ENCODE measurements at regions not wholly inside any gene's neighbourhood (a gene's known extent, or its start where the extent isn't known, plus 50 kb on each side); places are given as distances from the start of the nearest gene placed in this dataset.

- no peak for DNase-seq (ENCODE audit: low spot score)
Observed at GRCh38 chr7:32346253-32346652, 143.9 kb downstream of the LSM5 start.

DNA sequence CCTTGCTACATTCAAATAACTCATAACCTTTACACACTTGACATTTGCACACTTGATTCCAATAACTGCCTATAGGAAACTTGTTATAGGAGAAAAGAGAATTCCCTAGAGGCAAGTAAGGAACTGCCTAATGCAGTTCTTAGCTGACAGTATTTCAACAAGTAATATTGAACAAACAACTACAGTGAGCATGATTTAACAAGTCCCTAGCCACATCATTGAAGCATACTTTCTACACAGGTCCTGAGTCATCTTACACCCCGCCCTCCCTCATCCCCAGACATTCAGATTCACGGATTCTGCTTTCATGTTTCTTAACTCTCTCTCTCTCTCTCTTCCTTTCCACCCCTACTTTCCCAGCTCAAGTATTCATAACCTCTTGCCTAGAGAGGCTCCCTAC, 153.5 kb downstream of the LSM5 start:
- no peak for DNase-seq (ENCODE audit: low spot score)

- DNase-seq (ENCODE audit: low spot score), result no peak
Observed at GRCh38 chr7:32335107-32335506, 155.1 kb downstream of the LSM5 start.

DNA sequence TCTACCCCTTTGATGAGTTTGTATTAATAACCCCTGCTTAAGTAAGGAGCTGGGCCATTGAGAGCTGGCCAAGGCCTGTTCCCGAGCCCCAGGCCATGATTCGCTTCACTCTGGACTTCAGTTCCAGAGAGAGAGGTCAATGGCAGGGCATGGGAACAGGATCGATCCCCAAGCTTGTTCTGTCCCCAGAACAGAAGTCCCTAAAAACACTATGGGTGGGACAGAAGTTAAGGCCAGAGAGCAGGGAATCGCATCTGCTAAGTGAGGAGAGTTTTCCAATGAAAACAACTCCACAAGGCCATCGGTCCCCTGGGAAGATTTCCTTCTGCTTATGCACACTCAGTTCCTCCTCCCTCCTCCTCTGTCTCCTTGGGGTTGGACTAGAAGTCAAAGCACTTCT, 159.6 kb downstream of the LSM5 start:
- no peak for DNase-seq (ENCODE audit: low spot score)

DNA sequence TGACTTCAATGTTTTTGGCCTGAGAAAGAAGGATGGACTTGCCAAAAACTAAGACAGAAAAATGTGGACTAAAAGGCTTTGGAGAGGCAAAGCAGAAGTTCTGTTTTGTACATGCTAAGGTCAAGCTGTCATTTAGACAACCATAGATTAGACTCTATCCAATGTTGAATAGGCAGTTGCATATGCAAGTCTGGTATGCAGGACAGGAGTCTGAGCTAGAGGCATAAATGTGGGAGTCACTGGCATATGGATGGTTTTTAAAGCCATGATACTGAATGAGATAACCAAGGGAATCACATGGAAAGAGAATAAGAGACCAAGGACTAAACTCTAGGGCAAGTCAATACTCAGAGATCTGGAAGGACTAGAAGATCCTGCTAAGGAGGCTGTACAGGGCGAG, 164.1 kb downstream of the LSM5 start:
- DNase-seq (ENCODE audit: low spot score), result no peak

- DNase-seq (ENCODE audit: low spot score), result no peak
Observed at GRCh38 chr7:32323712-32324111, 166.5 kb downstream of the LSM5 start.

GRCh38 chr7:32319012-32319382, 171.2 kb downstream of the LSM5 start:
- no peak for DNase-seq (ENCODE audit: low spot score)

DNA sequence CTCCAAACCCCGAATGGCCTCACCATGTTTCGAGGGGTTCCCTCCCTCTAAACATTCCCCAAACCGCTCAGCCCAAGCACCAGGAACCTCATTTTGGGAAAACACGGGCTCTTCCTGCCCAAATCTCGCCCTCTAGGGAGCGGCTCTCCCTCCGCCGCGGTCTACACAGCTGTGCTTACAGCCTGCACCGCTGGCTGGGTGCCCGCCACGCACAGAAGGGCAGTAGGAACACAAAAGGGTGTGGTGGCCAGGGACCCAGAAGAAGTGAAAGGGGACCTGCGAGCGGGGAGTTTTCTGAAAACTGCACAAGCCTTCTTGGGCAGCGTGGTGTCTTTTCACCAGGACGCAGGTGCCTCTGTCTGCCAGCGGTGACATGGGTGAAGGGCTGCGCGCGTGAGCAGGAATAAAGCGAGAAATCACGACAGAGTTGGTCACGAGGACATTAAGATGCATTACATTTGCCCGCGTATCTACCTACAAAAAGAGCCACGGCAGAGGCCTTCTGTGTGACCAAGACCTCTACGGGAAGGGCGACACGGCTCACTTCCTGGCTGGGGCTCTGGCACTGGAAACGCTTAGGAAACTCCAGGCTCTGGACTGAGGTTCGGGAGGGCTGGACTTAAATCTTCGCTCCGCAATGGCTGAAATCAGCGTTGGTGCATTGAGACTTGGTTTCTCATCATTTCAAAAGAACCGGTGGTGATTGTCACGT, 171.7 kb downstream of the LSM5 start:
- DNase-seq (ENCODE audit: low spot score), result no peak

DNA sequence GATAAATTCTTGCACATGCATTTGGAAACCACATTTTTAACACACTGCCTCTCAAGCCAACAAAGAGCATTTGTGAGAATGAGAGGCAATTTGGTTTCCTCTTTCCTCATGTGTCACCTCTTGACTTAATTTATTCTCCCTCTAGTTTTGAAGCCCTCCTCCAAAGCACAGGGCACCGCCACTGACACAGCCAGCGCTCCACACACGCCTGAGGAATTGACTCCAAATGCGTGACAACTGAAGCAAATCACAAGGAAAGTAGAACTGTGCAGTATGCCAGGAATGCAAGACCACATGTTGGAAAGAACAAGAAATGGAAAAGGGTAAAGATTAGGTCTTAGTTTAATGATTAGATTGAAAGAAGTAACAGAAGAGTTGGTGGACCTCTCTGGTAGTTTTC, 173.3 kb downstream of the LSM5 start:
- no peak for DNase-seq (ENCODE audit: low spot score)

- no peak for DNase-seq (ENCODE audit: low spot score)
Observed at GRCh38 chr7:32314761-32315160, 175.4 kb downstream of the LSM5 start.

DNA sequence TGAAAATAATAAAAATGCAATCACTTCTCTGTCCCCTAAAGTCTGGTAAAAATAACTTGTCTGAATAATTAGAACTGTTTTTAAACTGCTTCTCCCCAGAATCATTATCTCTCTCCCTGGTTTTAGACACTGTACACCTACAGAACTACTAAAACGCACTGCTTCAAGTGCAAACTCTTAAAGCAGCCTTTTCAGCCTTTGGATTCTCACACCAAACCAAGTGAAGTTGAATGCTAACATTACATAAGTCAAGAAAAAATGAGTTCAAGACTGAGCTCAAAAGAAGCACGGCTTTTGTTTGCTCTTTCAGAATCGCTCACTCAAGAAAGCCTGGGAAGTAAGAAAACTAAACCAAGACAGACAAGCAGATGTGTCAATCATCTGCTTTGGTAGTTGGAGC, 188.8 kb downstream of the LSM5 start:
- DNase-seq (ENCODE audit: low spot score), result no peak

DNA sequence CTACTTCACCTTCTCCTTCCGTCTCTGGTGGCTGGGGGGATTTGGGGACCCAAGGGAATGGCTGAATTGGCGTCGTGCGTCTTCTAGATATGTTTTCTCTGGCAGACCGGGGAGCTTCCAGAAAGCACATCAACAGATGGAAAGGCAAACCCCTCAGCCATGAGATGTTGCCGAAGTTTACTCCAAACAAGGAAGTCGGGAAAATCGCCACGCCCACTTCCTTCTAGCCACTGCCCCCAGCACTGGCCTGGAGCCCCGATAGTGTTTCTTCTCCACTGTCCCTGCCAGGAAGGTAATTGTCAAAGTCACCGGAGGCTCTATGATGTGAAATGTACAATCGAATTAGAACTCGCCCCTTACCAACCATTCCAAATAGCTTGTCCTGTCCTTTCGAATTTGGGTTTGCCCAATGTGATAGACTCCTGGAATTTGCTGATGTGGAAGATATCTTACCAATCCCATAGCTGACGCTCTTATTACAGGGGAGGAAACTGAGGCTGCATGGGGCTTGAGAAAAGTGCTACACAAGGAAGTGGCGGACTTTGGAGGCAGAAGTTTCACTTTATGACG, 191.0 kb downstream of the LSM5 start:
- DNase-seq (ENCODE audit: low spot score), result peak; percentile 49

GRCh38 chr7:32298408-32299132, 191.6 kb downstream of the LSM5 start:
- peak; percentile 44 for DNase-seq (ENCODE audit: low spot score)

GRCh38 chr7:32293833-32294232, 196.3 kb downstream of the LSM5 start:
- no peak for DNase-seq (ENCODE audit: low spot score)

DNA sequence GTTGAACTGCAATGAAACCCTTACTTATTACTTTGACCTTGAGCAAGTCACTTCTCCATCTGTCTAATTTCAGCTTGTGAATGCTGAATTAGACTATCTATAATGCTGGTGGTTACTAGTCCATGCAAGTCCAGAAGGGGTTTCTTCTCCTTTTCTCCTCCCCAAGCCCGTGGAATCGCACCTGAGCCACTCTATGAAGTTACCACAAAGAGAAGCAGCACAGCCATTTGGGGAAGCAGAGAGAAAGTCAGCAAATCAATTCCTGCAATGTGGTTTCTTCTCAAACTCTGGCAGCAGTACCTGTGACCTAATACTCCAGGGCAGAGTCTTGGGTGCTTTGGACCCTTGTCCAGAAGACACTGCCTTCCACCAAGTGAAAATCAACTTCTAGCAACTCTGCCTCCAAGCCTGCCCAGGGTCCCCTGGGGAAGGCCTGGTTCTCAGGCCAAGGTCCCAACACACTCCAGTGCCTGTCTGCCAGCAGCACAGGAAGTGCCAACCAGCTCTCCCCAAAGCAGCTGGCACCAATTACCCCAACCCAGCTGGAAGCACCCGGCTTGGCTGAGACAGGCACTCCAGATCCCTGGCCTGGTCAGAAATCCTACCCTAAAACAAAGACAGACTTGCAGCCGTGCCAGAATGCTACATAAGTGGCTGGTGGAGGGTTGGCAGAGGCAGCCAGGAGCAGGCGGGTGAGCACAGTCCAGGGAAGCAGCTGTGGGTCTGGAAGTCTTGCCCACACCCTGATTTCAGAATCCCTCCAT, 200.3 kb downstream of the LSM5 start:
- no peak for DNase-seq (ENCODE audit: low spot score)

DNA sequence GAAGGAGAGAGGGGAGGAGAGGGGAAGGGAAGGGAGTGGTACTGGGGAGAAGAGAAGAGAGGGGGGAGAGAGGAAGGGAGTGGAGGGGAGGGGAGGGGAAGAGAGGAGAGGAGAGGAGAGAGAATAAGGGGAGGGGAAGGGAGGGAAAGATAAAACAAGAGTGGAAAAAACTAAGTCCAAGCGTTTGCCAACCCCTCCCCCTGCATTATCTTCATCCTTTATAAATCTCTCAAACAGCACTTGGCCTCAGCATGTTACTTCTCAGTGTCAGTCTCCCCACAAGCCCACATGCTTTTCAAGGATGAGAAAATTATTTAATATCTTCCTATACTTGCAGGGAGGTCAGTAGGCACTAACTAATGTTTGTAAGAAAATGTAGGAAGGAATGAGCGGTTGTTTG, 204.5 kb downstream of the LSM5 start:
- no peak for DNase-seq (ENCODE audit: low spot score)

DNA sequence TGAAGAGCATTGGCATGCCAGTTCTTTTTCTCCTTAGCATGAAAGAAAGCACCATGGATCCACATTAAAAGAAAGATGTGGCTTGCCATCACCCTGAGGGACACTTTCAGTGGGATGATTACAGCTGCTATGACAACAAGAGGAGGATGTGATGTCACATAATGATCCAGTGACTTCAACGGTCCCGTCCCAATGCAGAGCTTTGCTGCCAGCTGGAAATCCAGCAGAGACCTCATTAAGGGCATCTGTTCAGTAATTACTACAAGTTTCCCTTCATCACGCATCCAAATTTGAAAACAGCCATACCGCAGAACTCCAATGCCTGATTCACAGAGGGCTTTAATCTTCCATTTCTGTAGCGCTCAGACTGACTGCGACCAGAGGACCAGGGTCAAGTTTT, 206.6 kb downstream of the LSM5 start:
- DNase-seq (ENCODE audit: low spot score), result no peak

DNA sequence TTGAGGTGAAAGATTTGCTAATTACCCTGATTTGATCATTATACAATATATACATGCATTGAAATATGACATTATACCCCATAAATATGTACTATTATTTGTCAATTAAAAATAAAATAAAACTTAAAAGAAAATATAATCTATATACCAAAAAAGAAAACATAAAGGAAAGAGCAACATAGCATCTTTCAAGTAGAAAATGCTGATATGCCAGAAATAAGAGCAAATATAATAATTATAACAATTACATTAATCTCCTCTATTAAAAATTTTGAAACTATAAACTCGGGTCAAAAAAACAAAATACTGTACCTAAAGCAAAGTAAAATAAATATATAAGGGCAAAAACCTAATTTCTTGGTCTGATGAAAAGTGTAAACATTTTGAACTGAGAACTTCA, 209.3 kb upstream of the PDE1C start:
- no peak for DNase-seq (ENCODE audit: low spot score)

DNA sequence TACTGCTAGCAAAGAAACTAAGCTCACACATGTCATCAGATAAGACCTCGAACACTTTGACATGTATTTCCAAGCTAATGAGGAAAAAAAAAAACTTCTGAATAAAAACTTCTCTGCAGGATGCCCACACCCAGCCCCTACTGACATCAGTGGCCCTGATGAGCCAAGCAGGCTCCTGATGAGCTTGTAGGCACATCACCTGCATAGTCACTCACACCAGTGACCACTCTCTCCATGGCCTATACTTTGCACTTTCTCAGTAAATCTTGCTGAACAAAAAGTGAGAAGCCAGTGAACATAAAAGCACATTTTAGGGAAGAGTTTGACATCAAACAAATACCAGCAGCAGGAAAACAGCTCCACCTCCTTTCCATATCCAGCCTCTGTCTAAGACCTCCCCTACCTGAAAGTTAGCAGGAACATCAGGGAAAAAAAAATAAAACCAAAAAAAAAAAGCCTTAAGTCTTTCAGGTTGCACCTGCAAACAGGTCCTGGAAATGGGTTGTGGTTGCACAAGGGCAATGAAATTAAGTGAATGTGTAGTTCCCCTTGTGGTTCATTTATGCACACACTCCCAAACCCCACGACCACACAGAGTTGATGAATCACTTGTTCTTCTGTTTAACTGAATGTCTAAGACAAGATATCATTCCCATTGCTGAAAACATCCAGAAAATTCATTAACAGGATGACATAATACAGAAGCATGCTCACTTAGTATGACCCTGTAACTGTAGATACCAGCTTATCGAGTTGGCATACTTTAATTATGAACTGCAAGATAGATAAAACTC, 205.2 kb upstream of the PDE1C start:
- DNase-seq (ENCODE audit: low spot score), result no peak

GRCh38 chr7:32273297-32273696, 203.1 kb upstream of the PDE1C start:
- DNase-seq (ENCODE audit: low spot score), result no peak

- DNase-seq (ENCODE audit: low spot score), result peak; percentile 54
Observed at GRCh38 chr7:32266932-32267475, 196.8 kb upstream of the PDE1C start.

Data from iPS-NIHi11 (cell line).